GM19351 (cell line): ENCODE measurements at regions not wholly inside any gene's neighbourhood (a gene's known extent, or its start where the extent isn't known, plus 50 kb on each side); places are given as distances from the start of the nearest gene placed in this dataset.

Experiments
- ATAC-seq: cut with Tn5 transposase; IDR thresholded peaks from one replicate; pipeline ENCODE4 v1.9.1; 2021; ENCODE audit warnings: mild to moderate bottlenecking, moderate library complexity; ENCODE audit not compliant: unreplicated experiment

DNA sequence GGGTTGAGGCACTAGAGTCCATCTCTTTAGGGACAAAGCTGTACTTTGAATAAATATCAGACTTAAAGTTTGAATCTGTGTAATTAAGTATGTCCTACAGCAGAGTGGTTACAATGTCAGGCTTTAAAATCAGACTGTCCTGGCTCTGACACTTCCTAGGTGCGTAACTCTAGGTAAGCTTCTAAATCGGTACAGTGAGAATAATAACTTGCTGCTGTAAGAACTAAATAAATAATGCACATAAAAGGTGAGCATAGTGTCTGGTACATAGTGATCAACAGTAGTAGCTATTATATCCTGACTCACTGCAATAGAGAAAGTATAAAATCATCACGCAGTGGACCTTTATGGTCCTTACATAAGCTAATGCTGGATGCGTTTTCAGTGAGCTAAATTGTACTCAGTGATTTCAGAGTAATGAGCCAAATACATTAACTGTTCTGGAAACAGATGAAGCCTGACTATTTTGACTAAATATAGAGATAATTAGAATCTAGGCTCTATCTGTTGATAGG lies 72.2 kb upstream of the PDK4 start:
- no peak for ATAC-seq

DNA sequence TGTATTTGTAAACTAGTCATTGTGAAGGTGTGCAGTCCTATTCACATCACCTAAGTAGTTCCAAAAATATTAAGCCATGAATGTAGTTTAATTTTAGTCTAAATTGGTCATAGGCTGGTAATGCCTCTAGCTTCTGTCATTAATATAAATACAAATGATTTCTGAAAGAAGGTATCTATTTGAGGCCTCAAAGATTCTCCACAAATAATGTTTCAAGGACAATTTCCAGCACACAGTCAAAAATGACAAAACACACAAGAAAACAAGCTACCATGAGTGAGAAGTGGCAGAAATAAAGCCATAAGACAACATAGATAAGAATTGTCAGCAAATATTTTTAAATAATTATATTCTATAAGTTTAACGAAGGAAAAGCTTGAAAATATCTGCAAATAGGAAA lies 66.7 kb upstream of the PDK4 start:
- ATAC-seq = no peak

- ATAC-seq = no peak
Observed at GRCh38 chr7:95660023-95660434, 63.7 kb upstream of the PDK4 start.

GRCh38 chr7:95658676-95659075 lies 62.4 kb upstream of the PDK4 start:
- no peak for ATAC-seq

DNA sequence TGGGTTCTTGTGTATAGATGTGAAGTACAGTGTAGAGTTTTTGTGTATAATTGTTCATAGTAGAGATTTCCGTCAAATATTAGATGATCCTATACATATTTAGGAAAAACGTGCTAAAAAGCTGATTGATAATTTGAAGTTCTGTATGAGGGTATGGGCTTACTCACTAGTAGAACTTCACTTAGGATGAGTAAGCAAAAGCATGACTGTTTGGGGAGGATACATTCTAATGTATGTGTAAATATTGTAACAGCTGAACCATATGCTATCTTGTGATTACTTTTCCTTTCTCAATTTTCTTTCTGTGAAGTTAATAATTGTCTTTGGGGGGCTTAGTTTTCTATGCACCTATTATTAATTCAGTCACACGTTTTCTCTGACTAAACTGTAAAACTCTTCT lies 53.2 kb upstream of the PDK4 start:
- ATAC-seq = no peak

- no peak for ATAC-seq
Observed at GRCh38 chr7:95646350-95646749, 50.0 kb upstream of the PDK4 start.
